Neural cell (in vitro differentiated cells): ENCODE measurements at regions not wholly inside any gene's neighbourhood (a gene's known extent, or its start where the extent isn't known, plus 50 kb on each side); places are given as distances from the start of the nearest gene placed in this dataset.

Source experiments
- H2AFZ ChIP-seq: fragments of 200-600, 300-800 bp; sonication (generic), shearing (Covaris generic); 2 replicates; pipeline ENCODE4 v1.6.0; 2014; ENCODE audit warnings: low read depth, mild to moderate bottlenecking, antibody characterized with exemption, low read length, moderate library complexity
- H3F3A ChIP-seq: fragments of 200-600 bp; shearing (Covaris generic); 2 replicates; pipeline ENCODE4 v1.6.1; 2016; ENCODE audit warnings: mild to moderate bottlenecking, moderate library complexity, mixed read lengths, antibody characterized with exemption, low read length; ENCODE audit not compliant: insufficient read depth, poor library complexity, severe bottlenecking
- H3K27ac ChIP-seq: fragments of 200-600, 300-800 bp; sonication (generic), shearing (Covaris generic); 2 replicates; pipeline ENCODE4 v1.5.1; 2014; ENCODE audit warnings: mild to moderate bottlenecking, low read length, moderate library complexity
- H3K27me3 ChIP-seq: fragments of 300-800, 200-600 bp; sonication (generic), shearing (Covaris generic); 2 replicates; pipeline ENCODE4 v1.6.0; 2014; ENCODE audit warnings: mild to moderate bottlenecking, low read depth, low read length, moderate library complexity; ENCODE audit not compliant: insufficient read depth
- H3K36me3 ChIP-seq: fragments of 300-800, 200-600 bp; sonication (generic), shearing (Covaris generic); 2 replicates; pipeline ENCODE4 v1.5.1; 2014; ENCODE audit warnings: mild to moderate bottlenecking, antibody characterized with exemption, low read length, moderate library complexity; ENCODE audit not compliant: insufficient read depth
- H3K4me2 ChIP-seq: fragments of 300-800, 200-600 bp; sonication (generic), shearing (Covaris generic); 2 replicates; pipeline ENCODE4 v1.6.0; 2014; ENCODE audit warnings: mild to moderate bottlenecking, low read length
- H3K4me3 ChIP-seq: fragments of 300-800, 200-600 bp; sonication (generic), shearing (Covaris generic); 2 replicates; pipeline ENCODE4 v1.5.1; 2014; ENCODE audit warnings: mild to moderate bottlenecking, low read length, moderate library complexity
- H3K79me2 ChIP-seq: fragments of 200-600 bp; shearing (Covaris generic); replicated peaks from 2 replicates; pipeline ENCODE4 v1.6.0; 2014; ENCODE audit warnings: mild to moderate bottlenecking, low read length, moderate library complexity; ENCODE audit not compliant: insufficient read depth
- H3K9ac ChIP-seq: fragments of 300-800, 200-600 bp; sonication (generic), shearing (Covaris generic); 2 replicates; pipeline ENCODE4 v1.6.1; 2016; ENCODE audit warnings: mild to moderate bottlenecking, low read length, mixed read lengths
- H3K9me2 ChIP-seq: fragments of 200-600 bp; shearing (Covaris generic); 2 replicates; pipeline ENCODE4 v1.6.1; 2016; ENCODE audit warnings: mild to moderate bottlenecking, low read length, mixed read lengths; ENCODE audit not compliant: insufficient read depth
- H3K9me3 ChIP-seq: fragments of 200-600, 300-800 bp; sonication (generic), shearing (Covaris generic); 2 replicates; pipeline ENCODE4 v1.6.1; 2016; ENCODE audit warnings: mild to moderate bottlenecking, mixed run types, low read length, moderate library complexity, mixed read lengths
- H4K20me1 ChIP-seq: fragments of 200-600 bp; shearing (Covaris generic); 2 replicates; pipeline ENCODE4 v1.6.1; 2016; ENCODE audit warnings: mild to moderate bottlenecking, mixed run types; ENCODE audit not compliant: insufficient read depth
- CTCF ChIP-seq: fragments of 450-650 bp; IDR thresholded peaks from 2 replicates; pipeline ENCODE4 v1.5.1; 2014; ENCODE audit warnings: antibody characterized with exemption, mild to moderate bottlenecking, moderate library complexity; ENCODE audit not compliant: poor library complexity, severe bottlenecking
- EP300 ChIP-seq: fragments of 450-650 bp; conservative IDR thresholded peaks from 2 replicates; pipeline ENCODE4 v1.6.1; 2014; ENCODE audit warnings: antibody characterized with exemption, mild to moderate bottlenecking, moderate library complexity; ENCODE audit not compliant: poor library complexity, severe bottlenecking
- EZH2 ChIP-seq: fragments of 200-600, 300-800 bp; shearing (Covaris generic), sonication (generic); IDR thresholded peaks from 2 replicates; pipeline ENCODE4 v1.6.1; 2014; ENCODE audit warnings: antibody characterized with exemption, low read length, borderline replicate concordance, mild to moderate bottlenecking; ENCODE audit not compliant: insufficient read depth, poor library complexity, severe bottlenecking
- MXI1 ChIP-seq: fragments of 450-650 bp; conservative IDR thresholded peaks from 2 replicates; pipeline ENCODE4 v1.6.1; 2014; ENCODE audit warnings: antibody characterized with exemption, mild to moderate bottlenecking; ENCODE audit not compliant: poor library complexity, severe bottlenecking
- POLR2AphosphoS5 ChIP-seq: IDR thresholded peaks from 2 replicates; pipeline ENCODE4 v1.6.1; 2012
- RAD21 ChIP-seq: fragments of 450-650 bp; conservative IDR thresholded peaks from 2 replicates; pipeline ENCODE4 v1.6.1; 2014; ENCODE audit warnings: antibody characterized with exemption, mild to moderate bottlenecking, moderate library complexity
- SMC3 ChIP-seq: fragments of 450-650 bp; conservative IDR thresholded peaks from 2 replicates; pipeline ENCODE4 v1.6.1; 2014; ENCODE audit warnings: antibody characterized with exemption, mild to moderate bottlenecking, moderate library complexity; ENCODE audit not compliant: poor library complexity
- TAF1 ChIP-seq: IDR thresholded peaks from 2 replicates; pipeline ENCODE4 v1.6.1; 2012; ENCODE audit warnings: low read depth
- TF ChIP-seq, protein P1 (sequence below): IDR thresholded peaks from 2 replicates; pipeline ENCODE4 v1.6.1; 2012; ENCODE audit warnings: borderline replicate concordance

DNA sequence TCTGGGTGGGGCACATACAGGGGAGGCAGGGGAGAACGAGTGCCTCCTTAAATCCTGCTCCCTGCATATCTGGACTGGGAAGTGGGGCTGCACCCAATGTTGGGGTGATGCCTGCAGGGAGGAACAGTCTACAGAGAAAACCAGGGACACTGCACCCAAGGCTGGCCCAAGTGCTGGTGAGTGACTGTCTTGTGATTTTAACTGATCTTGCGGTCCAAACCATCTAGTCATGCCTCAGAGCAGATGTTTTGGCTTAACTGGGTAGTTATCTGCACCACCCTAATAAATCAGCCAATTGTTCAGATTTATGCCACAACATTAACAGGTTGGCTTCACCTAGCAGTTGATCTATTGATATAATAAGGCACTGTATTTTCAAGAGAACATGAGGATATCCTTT, 219.2 kb upstream of the IRS2 start:
- H3K9ac ChIP-seq: no peak overlapping the region
- no peak overlapping the region for H2AFZ ChIP-seq
- no peak overlapping the region for H3K4me2 ChIP-seq
- no peaks in the 10 kb centered on the region for H3K9me2 ChIP-seq
- H3K4me3 ChIP-seq: no peak overlapping the region
- H4K20me1 ChIP-seq: no peaks in the 10 kb centered on the region
- no peaks in the 10 kb centered on the region for H3K27me3 ChIP-seq
- no peaks in the 10 kb centered on the region for H3K79me2 ChIP-seq
- H3K27ac ChIP-seq: no peak overlapping the region
- H3F3A ChIP-seq: peaks cover 6% of the 10 kb centered on the region
- no peaks in the 10 kb centered on the region for H3K9me3 ChIP-seq
- TF ChIP-seq POLR2AphosphoS5 (no peak), CTCF (no peak), RAD21 (no peak), EP300 (no peak), MXI1 (no peak), TAF1 (no peak), EZH2 (no peak), SMC3 (no peak)
- TF ChIP-seq, protein P1, sequence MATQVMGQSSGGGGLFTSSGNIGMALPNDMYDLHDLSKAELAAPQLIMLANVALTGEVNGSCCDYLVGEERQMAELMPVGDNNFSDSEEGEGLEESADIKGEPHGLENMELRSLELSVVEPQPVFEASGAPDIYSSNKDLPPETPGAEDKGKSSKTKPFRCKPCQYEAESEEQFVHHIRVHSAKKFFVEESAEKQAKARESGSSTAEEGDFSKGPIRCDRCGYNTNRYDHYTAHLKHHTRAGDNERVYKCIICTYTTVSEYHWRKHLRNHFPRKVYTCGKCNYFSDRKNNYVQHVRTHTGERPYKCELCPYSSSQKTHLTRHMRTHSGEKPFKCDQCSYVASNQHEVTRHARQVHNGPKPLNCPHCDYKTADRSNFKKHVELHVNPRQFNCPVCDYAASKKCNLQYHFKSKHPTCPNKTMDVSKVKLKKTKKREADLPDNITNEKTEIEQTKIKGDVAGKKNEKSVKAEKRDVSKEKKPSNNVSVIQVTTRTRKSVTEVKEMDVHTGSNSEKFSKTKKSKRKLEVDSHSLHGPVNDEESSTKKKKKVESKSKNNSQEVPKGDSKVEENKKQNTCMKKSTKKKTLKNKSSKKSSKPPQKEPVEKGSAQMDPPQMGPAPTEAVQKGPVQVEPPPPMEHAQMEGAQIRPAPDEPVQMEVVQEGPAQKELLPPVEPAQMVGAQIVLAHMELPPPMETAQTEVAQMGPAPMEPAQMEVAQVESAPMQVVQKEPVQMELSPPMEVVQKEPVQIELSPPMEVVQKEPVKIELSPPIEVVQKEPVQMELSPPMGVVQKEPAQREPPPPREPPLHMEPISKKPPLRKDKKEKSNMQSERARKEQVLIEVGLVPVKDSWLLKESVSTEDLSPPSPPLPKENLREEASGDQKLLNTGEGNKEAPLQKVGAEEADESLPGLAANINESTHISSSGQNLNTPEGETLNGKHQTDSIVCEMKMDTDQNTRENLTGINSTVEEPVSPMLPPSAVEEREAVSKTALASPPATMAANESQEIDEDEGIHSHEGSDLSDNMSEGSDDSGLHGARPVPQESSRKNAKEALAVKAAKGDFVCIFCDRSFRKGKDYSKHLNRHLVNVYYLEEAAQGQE: no peak
- H3K36me3 ChIP-seq: no peaks in the 10 kb centered on the region

GRCh38 chr13:110004814-110005213, 218.4 kb upstream of the IRS2 start:
- no peak overlapping the region for H2AFZ ChIP-seq
- no peak overlapping the region for H3K27ac ChIP-seq
- H3K4me3 ChIP-seq: no peak overlapping the region
- TF ChIP-seq TAF1 (no peak), SMC3 (no peak), MXI1 (no peak), EZH2 (no peak), POLR2AphosphoS5 (no peak), EP300 (no peak), CTCF (no peak), RAD21 (no peak)
- TF ChIP-seq, protein P1: no peak
- no peaks in the 10 kb centered on the region for H3K36me3 ChIP-seq
- no peaks in the 10 kb centered on the region for H4K20me1 ChIP-seq
- no peak overlapping the region for H3K9ac ChIP-seq
- no peaks in the 10 kb centered on the region for H3K27me3 ChIP-seq
- H3F3A ChIP-seq: peaks cover 6% of the 10 kb centered on the region
- no peaks in the 10 kb centered on the region for H3K9me3 ChIP-seq
- no peaks in the 10 kb centered on the region for H3K79me2 ChIP-seq
- H3K4me2 ChIP-seq: no peak overlapping the region
- H3K9me2 ChIP-seq: no peaks in the 10 kb centered on the region
